Stimulated activated CD4-positive, alpha-beta T cell treated with anti-CD3 and anti-CD28 coated beads, Interleukin-15, amount 100 ng/mL, for 24 hours (primary cell): ENCODE measurements at regions not wholly inside any gene's neighbourhood (a gene's known extent, or its start where the extent isn't known, plus 50 kb on each side); places are given as distances from the start of the nearest gene placed in this dataset.
"Not testable (repeated sequence)": the region's sequence is repeated elsewhere in the genome, so short reads cannot be mapped to it uniquely, and the experiment has no call there.

ENCODE experiments used
- DNase-seq: peaks from one replicate; pipeline ENCODE4 v3.0.0-alpha.2; 2020

DNA sequence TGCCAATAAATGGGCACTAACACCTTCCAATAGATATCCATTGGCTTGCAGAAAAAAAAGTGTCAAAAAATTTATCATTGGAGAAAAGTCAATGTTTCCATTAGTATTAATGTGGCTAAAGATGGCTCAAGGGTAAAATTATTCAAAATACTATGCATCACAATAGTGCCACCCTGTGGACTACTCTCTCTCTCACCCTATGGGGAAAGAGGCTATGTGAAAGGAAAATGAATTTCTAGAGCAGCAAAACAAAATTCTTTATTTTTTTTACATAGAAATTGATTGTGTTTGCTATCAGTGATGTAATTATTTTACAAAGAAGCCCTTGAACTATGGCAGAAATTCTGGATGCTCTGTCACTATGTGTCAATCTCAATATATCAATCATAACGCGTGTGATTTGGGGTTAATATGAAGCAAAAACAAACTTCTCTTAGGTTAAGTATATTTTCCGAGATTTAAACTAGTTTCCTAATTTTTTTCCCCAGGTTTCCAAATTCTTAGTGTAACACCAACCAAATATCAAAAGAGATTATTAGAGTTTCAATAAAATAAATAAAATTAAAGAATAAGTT lies 193.9 kb downstream of the USP22 start:
- not testable (repeated sequence) for DNase-seq

- not testable (repeated sequence) for DNase-seq
Measured at GRCh38 chr17:20851591-20852238, 191.1 kb downstream of the USP22 start.

GRCh38 chr17:20852239-20852989 lies 190.4 kb downstream of the USP22 start:
- DNase-seq = peak; percentile 29

DNA sequence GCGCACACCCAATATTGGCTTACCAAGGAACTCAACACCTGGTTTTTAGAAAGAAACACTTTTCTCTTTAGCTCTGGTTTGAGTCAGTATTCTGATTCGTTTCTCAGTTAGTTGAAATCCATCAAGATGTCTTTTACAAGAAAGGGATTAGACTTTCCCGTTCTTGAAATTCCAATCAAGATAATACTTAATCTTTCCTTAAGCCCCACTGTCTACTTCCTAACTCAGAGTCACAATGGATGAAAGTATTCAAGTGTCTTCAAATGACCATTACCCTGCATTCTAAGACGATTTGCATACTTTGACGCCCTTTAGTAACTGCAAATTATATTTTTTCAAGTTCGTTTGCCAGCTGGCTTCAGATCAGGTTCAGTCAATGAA lies 189.8 kb downstream of the USP22 start:
- DNase-seq = no peak

DNA sequence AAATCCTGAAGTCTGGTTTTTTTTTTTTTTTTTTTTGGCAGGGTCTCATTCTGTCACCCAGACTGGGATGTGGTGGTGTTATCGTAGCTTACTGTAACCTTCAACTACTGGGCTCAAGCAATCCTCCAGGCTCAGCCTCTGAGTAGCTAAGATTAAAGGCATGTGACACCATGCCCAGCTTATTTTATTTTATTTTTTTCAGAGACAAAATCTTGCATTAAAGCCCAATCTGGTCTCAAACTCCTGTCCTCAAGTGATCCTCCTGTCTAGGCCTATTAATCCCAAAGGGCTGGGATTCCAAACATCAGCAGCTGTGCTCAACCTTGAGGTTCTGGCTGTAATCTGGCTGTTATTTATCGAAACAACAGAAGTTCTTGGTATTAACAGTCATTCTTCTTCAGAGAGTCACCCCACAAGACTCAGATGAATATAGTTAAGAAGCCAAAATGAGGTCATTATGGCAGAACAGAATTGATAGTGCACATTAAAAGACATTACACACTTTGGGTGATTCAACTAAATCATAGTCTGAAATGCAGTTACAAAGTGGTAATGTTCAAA lies 186.8 kb downstream of the USP22 start:
- DNase-seq = not testable (repeated sequence)

GRCh38 chr17:20866444-20867209 lies 176.2 kb downstream of the USP22 start:
- DNase-seq = not testable (repeated sequence)

- DNase-seq = not testable (repeated sequence)
Measured at GRCh38 chr17:20867436-20867937, 175.3 kb downstream of the USP22 start.

DNA sequence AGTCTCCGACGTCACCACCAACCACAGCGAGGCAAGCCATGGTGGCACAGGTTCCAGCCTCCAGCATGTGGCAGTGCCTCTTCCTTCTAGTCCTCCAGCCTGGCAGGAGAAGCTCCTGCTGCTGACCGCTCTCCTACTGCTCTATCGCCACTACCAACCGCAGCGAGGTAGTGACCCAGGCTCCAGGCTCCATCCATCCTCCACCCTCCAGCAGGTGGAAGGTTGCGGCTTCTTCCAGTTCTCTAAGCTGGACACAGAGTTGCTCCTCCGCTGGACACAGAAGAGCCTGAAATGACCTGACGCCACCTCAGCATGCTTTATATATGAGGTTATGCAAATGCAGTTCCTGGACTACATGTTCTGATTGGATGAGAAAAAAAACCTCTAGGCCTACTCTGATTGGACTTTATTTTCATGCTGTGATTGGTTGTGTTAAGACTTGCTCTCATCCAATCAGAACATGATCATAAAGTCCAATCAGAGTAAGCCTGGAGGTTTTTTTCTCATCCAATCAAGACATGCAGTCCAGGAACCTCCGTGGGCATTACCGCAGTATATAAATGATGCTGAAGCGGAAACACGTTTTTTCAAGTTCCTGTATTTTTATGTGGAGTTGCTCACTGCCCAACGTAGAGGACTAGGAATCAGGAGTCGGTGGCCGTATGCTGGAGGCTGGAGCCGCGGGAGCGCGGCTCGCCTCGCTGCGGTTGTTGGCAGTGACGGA lies 174.7 kb downstream of the USP22 start:
- not testable (repeated sequence) for DNase-seq

DNA sequence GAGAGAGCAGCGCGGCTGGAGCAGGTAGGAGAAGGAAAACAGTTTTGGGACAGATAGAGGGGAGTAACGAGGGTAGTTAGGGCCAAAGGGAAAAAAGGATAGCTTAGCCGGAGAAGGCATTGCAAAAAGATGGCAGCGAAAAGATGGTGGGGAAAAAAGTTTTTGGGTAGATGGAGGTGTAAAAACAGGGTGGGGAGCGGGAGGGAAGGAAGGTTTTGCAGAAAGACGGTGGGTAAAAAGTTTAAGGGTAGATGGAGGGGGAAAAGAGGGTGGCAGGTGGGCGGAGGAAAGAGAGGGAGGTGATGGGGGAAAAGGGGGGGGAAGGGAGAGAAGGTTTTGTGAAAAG lies 174.2 kb downstream of the USP22 start:
- DNase-seq = not testable (repeated sequence)

GRCh38 chr17:20873173-20873572 lies 169.6 kb downstream of the USP22 start:
- DNase-seq = not testable (repeated sequence)

- DNase-seq = not testable (repeated sequence)
Measured at GRCh38 chr17:20873688-20874328, 169.0 kb downstream of the USP22 start.

DNA sequence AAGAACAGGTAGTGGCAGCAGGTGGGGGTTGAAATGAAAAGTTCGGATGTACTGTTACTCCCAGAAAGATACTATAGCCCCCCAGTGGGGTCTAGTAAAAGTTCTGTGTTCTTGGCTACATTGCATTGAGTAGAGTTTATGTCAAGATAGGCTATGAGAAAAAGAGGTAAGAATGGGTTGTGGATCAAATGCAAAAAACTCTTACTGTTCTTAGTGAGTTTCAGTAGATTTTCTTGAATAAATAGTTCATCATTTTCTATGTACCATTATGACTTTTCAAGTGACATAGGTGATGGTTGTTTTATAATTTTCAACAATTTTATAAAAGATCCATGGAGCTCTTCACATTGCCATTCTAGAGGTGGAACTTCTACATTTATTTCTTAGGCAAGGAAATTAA lies 165.4 kb downstream of the USP22 start:
- DNase-seq = not testable (repeated sequence)

GRCh38 chr17:20890338-20890737 lies 152.5 kb downstream of the USP22 start:
- no peak for DNase-seq

DNA sequence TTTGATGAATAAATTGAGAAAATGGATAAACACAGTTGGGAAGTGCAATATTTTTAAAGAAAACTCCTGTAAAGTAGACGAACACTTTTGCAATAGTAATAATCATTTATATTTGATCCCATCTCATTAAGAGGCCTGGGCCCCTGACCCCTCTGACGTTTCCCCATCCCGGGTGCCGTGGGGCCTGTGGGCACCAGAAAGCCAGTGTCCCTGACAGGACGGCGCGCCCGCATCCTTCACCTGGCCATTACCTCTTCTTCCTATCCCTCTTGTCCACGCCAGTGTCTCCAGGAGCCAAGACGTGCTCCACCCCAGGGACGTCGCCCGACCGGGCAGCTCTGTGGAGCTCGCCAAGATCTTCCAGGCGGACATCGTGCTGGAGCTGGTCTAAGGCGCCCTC lies 147.4 kb downstream of the USP22 start:
- not testable (repeated sequence) for DNase-seq

- DNase-seq = peak; percentile 60
Measured at GRCh38 chr17:20896153-20896649, 146.6 kb downstream of the USP22 start.

DNA sequence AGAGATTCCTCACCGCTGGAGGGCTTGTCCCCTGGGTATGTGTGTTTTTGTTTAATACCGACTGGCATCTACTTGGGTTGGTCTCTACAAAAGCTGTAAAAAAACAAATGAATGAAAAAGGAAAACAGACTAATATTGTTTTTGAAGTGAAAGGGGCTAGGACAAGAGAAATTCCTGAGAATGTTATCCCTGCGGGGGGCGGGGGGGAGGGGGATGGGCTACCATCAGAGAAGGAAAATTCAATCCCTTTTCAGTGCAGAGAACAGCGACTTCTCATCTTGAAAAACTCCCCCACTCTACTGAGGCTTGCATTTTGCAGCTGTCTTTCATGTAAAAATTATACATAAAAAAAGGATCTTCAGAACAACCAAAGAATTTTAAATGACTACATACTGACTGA lies 144.1 kb downstream of the USP22 start:
- not testable (repeated sequence) for DNase-seq

DNA sequence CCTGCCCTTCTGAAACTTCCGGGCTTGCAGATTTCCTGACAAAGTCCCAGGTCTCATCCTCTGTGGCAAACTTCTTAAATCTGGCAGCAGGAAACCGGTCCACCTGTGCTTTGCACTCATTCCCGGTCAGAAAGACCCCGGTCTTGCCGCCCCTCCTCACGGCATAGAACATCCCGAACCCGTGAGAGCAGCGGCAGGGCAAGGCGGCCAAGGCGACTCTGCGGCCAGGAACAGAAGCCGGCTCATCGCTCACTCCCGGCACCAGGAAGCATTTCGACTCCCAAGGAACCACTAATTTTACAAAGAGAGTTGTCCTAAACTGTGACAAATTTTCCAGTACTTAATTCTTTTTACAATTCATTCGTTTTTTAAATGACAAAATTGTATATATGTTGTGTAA lies 140.3 kb downstream of the USP22 start:
- not testable (repeated sequence) for DNase-seq

DNA sequence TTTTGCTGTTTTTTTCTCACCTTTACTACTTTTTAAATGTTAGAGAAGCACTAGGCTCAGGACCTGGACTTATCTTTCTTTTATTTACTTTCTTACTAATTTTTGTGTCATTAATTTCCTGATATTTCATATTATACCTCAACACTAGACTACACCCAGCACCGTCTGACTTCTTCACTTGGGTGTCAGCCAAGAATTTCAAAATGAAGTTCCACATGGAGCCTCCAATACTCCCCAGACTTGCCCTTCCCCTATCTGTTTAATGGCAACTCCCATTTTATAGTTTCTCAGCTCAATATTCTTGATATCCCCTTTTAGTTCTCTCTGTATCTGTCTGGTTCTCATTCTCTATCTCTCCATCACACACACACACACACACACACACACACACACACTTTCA lies 139.3 kb downstream of the USP22 start:
- not testable (repeated sequence) for DNase-seq

DNA sequence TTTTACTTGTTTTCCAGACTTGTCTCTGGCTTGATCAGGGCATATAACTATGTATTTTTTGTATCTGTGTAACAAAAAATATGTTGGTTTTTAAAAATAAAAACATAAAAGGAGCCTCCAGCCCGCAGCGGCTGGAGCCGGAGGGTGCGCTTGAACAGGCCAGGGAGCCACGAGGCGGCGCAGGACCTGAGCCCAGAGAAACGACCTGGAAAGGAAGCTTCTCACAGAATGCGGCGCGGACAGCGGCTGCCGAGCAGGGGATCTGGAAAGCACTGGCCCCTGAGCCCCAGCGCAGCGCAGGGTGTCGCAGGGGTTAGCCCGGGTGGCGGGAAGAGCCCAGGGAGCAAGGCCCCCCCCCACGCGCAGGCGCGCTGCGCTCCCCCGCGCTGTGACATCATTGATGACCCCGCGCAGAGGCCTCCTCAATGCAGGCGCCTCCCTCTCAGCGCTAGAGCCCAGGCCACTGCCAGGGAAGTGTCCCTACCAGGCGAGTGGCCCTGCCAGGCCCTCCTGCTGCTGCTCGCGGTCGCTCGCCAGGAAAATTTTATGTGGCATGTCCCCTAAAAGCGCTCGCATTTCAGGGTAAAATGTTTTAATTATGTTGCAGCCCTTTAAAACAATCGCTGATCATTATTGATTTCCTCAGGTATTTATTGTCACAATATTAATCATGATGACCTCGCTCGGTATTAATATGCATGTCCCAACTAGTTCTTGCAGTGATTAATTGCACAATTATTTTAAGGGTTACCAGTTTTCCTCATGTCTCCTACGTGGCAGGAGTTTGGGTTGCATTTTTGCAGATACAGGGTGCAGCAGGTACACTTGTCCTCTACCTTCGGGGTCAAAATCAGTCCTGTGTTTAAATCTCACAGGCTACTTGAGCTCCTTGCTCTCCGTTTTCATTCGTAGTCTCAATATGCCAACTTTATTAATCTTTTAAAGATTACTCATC lies 134.2 kb downstream of the USP22 start:
- peak; percentile 86 for DNase-seq

GRCh38 chr17:20914658-20915057 lies 128.2 kb downstream of the USP22 start:
- DNase-seq = no peak
